ENCODE measurements at regions not wholly inside any gene's neighbourhood (a gene's known extent, or its start where the extent isn't known, plus 50 kb on each side); places are given as distances from the start of the nearest gene placed in this dataset.
"Not testable (repeated sequence)": the region's sequence is repeated elsewhere in the genome, so short reads cannot be mapped to it uniquely, and the experiment has no call there.

- no peak for DNase-seq
Observed at GRCh38 chr3:182478369-182478768, 314.9 kb upstream of the ATP11B start.

GRCh38 chr3:182479419-182480336 is 313.6 kb upstream of the ATP11B start:
- DNase-seq = peak; percentile 83

GRCh38 chr3:182482705-182483104 is 310.6 kb upstream of the ATP11B start:
- DNase-seq = no peak

GRCh38 chr3:182484682-182485081 is 308.6 kb upstream of the ATP11B start:
- no peak for DNase-seq

GRCh38 chr3:182485301-182485700 is 308.0 kb upstream of the ATP11B start:
- no peak for DNase-seq

- DNase-seq = no peak
Observed at GRCh38 chr3:182486463-182486862, 306.8 kb upstream of the ATP11B start.

- DNase-seq = no peak
Observed at GRCh38 chr3:182487143-182487542, 306.2 kb upstream of the ATP11B start.

GRCh38 chr3:182487611-182488010 is 305.7 kb upstream of the ATP11B start:
- DNase-seq = no peak

- peak; percentile 16 for DNase-seq
Observed at GRCh38 chr3:182490596-182491491, 302.5 kb upstream of the ATP11B start.

- no peak for DNase-seq
Observed at GRCh38 chr3:182491577-182491976, 301.7 kb upstream of the ATP11B start.

GRCh38 chr3:182492536-182492935 is 300.8 kb upstream of the ATP11B start:
- DNase-seq = no peak

- DNase-seq = no peak
Observed at GRCh38 chr3:182500289-182500688, 293.0 kb upstream of the ATP11B start.

- DNase-seq = peak; percentile 8
Observed at GRCh38 chr3:182501856-182502255, 291.4 kb upstream of the ATP11B start.

GRCh38 chr3:182503401-182503800 is 289.9 kb upstream of the ATP11B start:
- DNase-seq = no peak

GRCh38 chr3:182508919-182509711 is 284.2 kb upstream of the ATP11B start:
- no peak for DNase-seq

- no peak for DNase-seq
Observed at GRCh38 chr3:182509844-182510460, 283.4 kb upstream of the ATP11B start.

- DNase-seq = no peak
Observed at GRCh38 chr3:182514236-182514964, 278.9 kb upstream of the ATP11B start.

- no peak for DNase-seq
Observed at GRCh38 chr3:182516597-182517336, 276.5 kb upstream of the ATP11B start.

GRCh38 chr3:182519569-182519968 is 273.7 kb upstream of the ATP11B start:
- DNase-seq = no peak

GRCh38 chr3:182521339-182521738 is 272.0 kb upstream of the ATP11B start:
- DNase-seq = no peak

- DNase-seq = not testable (repeated sequence)
Observed at GRCh38 chr3:182523424-182523823, 269.9 kb upstream of the ATP11B start.

Measured in fibroblast of skin of abdomen (primary cell).